Neural cell (in vitro differentiated cells): ENCODE measurements at regions not wholly inside any gene's neighbourhood (a gene's known extent, or its start where the extent isn't known, plus 50 kb on each side); places are given as distances from the start of the nearest gene placed in this dataset.

Experiments
- CTCF ChIP-seq: fragments of 450-650 bp; IDR thresholded peaks from 2 replicates; pipeline ENCODE4 v1.5.1; 2014; ENCODE audit warnings: antibody characterized with exemption, mild to moderate bottlenecking, moderate library complexity; ENCODE audit not compliant: poor library complexity, severe bottlenecking
- EP300 ChIP-seq: fragments of 450-650 bp; conservative IDR thresholded peaks from 2 replicates; pipeline ENCODE4 v1.6.1; 2014; ENCODE audit warnings: antibody characterized with exemption, mild to moderate bottlenecking, moderate library complexity; ENCODE audit not compliant: poor library complexity, severe bottlenecking
- EZH2 ChIP-seq: fragments of 200-600, 300-800 bp; shearing (Covaris generic), sonication (generic); IDR thresholded peaks from 2 replicates; pipeline ENCODE4 v1.6.1; 2014; ENCODE audit warnings: antibody characterized with exemption, low read length, borderline replicate concordance, mild to moderate bottlenecking; ENCODE audit not compliant: insufficient read depth, poor library complexity, severe bottlenecking
- MXI1 ChIP-seq: fragments of 450-650 bp; conservative IDR thresholded peaks from 2 replicates; pipeline ENCODE4 v1.6.1; 2014; ENCODE audit warnings: antibody characterized with exemption, mild to moderate bottlenecking; ENCODE audit not compliant: poor library complexity, severe bottlenecking
- POLR2AphosphoS5 ChIP-seq: IDR thresholded peaks from 2 replicates; pipeline ENCODE4 v1.6.1; 2012
- RAD21 ChIP-seq: fragments of 450-650 bp; conservative IDR thresholded peaks from 2 replicates; pipeline ENCODE4 v1.6.1; 2014; ENCODE audit warnings: antibody characterized with exemption, mild to moderate bottlenecking, moderate library complexity
- REST ChIP-seq: IDR thresholded peaks from 2 replicates; pipeline ENCODE4 v1.6.1; 2012; ENCODE audit warnings: borderline replicate concordance
- TAF1 ChIP-seq: IDR thresholded peaks from 2 replicates; pipeline ENCODE4 v1.6.1; 2012; ENCODE audit warnings: low read depth

- TF ChIP-seq RAD21 (no peak), CTCF (no peak), REST (no peak), POLR2AphosphoS5 (no peak), EZH2 (no peak), MXI1 (no peak), EP300 (no peak), TAF1 (no peak)
Observed at GRCh38 chr11:26834601-26835000, 112.7 kb upstream of the SLC5A12 start.
